Hepatocyte (in vitro differentiated cells): ENCODE measurements at regions not wholly inside any gene's neighbourhood (a gene's known extent, or its start where the extent isn't known, plus 50 kb on each side); places are given as distances from the start of the nearest gene placed in this dataset.

Source experiments
- CTCF ChIP-seq: fragments of 200-600 bp; sonication (generic); IDR thresholded peaks from 2 replicates; pipeline ENCODE4 v1.5.1; 2016; ENCODE audit warnings: antibody characterized with exemption, mild to moderate bottlenecking; ENCODE audit not compliant: poor library complexity
- EZH2 ChIP-seq: fragments of 200-600 bp; sonication (generic); IDR thresholded peaks from 2 replicates; pipeline ENCODE4 v1.6.1; 2016; ENCODE audit warnings: antibody characterized with exemption, mild to moderate bottlenecking, borderline replicate concordance
- EZH2phosphoT487 ChIP-seq: fragments of 200-600 bp; sonication (generic); IDR thresholded peaks from one replicate; pipeline ENCODE4 v1.6.1; 2018; ENCODE audit warnings: antibody characterized with exemption, mild to moderate bottlenecking, low read depth, moderate library complexity; ENCODE audit not compliant: unreplicated experiment, severe bottlenecking

DNA sequence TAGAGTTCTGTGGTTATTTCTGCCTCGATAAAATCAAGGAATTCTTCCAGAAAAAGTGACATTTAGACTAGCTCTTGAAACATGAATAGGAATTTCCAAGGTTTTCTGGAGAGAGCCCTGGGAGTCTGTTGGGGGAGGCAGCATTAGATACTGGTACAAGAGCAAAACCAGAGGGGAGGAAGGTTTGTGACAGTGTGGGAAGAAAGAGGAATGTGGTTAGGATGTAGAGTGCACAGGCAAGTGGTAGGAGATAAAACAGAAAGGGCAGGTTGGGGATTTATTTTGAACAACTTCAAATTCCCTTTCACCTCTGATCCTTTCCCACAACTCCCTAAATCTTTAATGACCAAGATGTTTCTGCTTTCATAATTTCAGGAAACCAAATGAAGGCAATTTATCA lies 588.4 kb downstream of the METTL15 start:
- TF ChIP-seq CTCF (no peak), EZH2 (no peak), EZH2phosphoT487 (no peak)
